WTC11 (cell line): ENCODE measurements at regions not wholly inside any gene's neighbourhood (a gene's known extent, or its start where the extent isn't known, plus 50 kb on each side); places are given as distances from the start of the nearest gene placed in this dataset.

Experiments
- ATAC-seq: fragments of 200-7000 bp; cut with Tn5 transposase; 2 replicates; pipeline ENCODE4 v1.10.0; 2021; ENCODE audit warnings: mild to moderate bottlenecking, moderate library complexity
- CTCF ChIA-PET: fragments of 300-600 bp; sonication (Branson Sonifier 250); formaldehyde crosslinking; loops from one replicate; lab custom pipeline; 2021; ENCODE audit warnings: antibody characterized with exemption; lab: Charles Lee
- POLR2A ChIA-PET: fragments of 350-600 bp; sonication (Branson Sonifier 250); formaldehyde crosslinking; loops from one replicate; lab custom pipeline; 2021; ENCODE audit warnings: antibody characterized with exemption; lab: Charles Lee
- DNase-seq: peaks from one replicate; pipeline ENCODE4 v3.0.0; 2021; ENCODE audit warnings: low spot score
- H3K27ac Mint-ChIP-seq: 2 replicates; pipeline ENCODE4 v1.8.0; 2021; ENCODE audit warnings: mixed read lengths
- H3K27me3 Mint-ChIP-seq: 2 replicates; pipeline ENCODE4 v1.8.0; 2021; ENCODE audit warnings: low read depth, mild to moderate bottlenecking, moderate library complexity, mixed read lengths
- H3K36me3 Mint-ChIP-seq: 2 replicates; pipeline ENCODE4 v1.8.0; 2021; ENCODE audit warnings: mixed read lengths
- H3K4me1 Mint-ChIP-seq: 2 replicates; pipeline ENCODE4 v1.8.0; 2022; ENCODE audit warnings: mixed read lengths
- H3K4me3 Mint-ChIP-seq: 2 replicates; pipeline ENCODE4 v1.8.0; 2021; ENCODE audit warnings: mild to moderate bottlenecking, moderate library complexity, mixed read lengths
- H3K9me3 Mint-ChIP-seq: 2 replicates; pipeline ENCODE4 v1.8.0; 2021; ENCODE audit warnings: mixed read lengths
- GABPB1 ChIP-seq: sonication (generic); formaldehyde crosslinking; IDR thresholded peaks from 2 replicates; pipeline ENCODE4 v1.8.1; 2023; ENCODE audit warnings: mild to moderate bottlenecking, missing genetic modification reagents
- GTF2I ChIP-seq: fragments of 250-450 bp; sonication (Bioruptor Pico); conservative IDR thresholded peaks from 2 replicates; pipeline ENCODE4 v1.4.0; 2021; ENCODE audit warnings: mild to moderate bottlenecking
- HMGA2 ChIP-seq: fragments of 250-450 bp; sonication (Bioruptor Pico); IDR thresholded peaks from 2 replicates; pipeline ENCODE4 v1.4.0; 2021; ENCODE audit warnings: mild to moderate bottlenecking, moderate library complexity
- IRF2 ChIP-seq: sonication (generic); formaldehyde crosslinking; IDR thresholded peaks from 2 replicates; pipeline ENCODE4 v1.8.0; 2022; ENCODE audit warnings: low read depth, missing genetic modification reagents, borderline replicate concordance
- NR1H2 ChIP-seq: sonication (generic); formaldehyde crosslinking; IDR thresholded peaks from 2 replicates; pipeline ENCODE4 v1.9.0; 2021; ENCODE audit warnings: mild to moderate bottlenecking, moderate library complexity, missing genetic modification reagents
- NR3C1 ChIP-seq: sonication (generic); formaldehyde crosslinking; conservative IDR thresholded peaks from 2 replicates; pipeline ENCODE4 v1.8.1; 2023; ENCODE audit warnings: low read depth, mild to moderate bottlenecking, missing genetic modification reagents
- RORB ChIP-seq: fragments of 250-450 bp; sonication (Bioruptor Pico); IDR thresholded peaks from 2 replicates; pipeline ENCODE4 v1.9.0; 2021; ENCODE audit warnings: mild to moderate bottlenecking
- SMAD3 ChIP-seq: sonication (generic); formaldehyde crosslinking; IDR thresholded peaks from 2 replicates; pipeline ENCODE4 v1.8.0; 2022; ENCODE audit warnings: missing genetic modification reagents, mild to moderate bottlenecking, borderline replicate concordance
- SP1 ChIP-seq: sonication (generic); formaldehyde crosslinking; conservative IDR thresholded peaks from 2 replicates; pipeline ENCODE4 v1.8.1; 2022; ENCODE audit warnings: missing genetic modification reagents
- TEAD4 ChIP-seq: sonication (generic); formaldehyde crosslinking; IDR thresholded peaks from 2 replicates; pipeline ENCODE4 v1.8.0; 2022; ENCODE audit warnings: mild to moderate bottlenecking, missing genetic modification reagents
- ZNF219 ChIP-seq: sonication (generic); formaldehyde crosslinking; IDR thresholded peaks from 2 replicates; pipeline ENCODE4 v1.8.0; 2023; ENCODE audit warnings: missing genetic modification reagents, mild to moderate bottlenecking, borderline replicate concordance
- ZNF671 ChIP-seq: fragments of 250-450 bp; sonication (Bioruptor Pico); IDR thresholded peaks from 2 replicates; pipeline ENCODE4 v1.8.0; 2021; ENCODE audit warnings: mild to moderate bottlenecking
- TF ChIP-seq, protein P1 (sequence below): sonication (generic); formaldehyde crosslinking; IDR thresholded peaks from 2 replicates; pipeline ENCODE4 v1.8.1; 2022; ENCODE audit warnings: low read depth, missing genetic modification reagents, borderline replicate concordance
- TF ChIP-seq, protein P2 (sequence below): sonication (generic); formaldehyde crosslinking; conservative IDR thresholded peaks from 2 replicates; pipeline ENCODE4 v1.8.1; 2022; ENCODE audit warnings: mild to moderate bottlenecking, missing genetic modification reagents
- TF ChIP-seq, protein P3 (sequence below): sonication (generic); formaldehyde crosslinking; IDR thresholded peaks from 2 replicates; pipeline ENCODE4 v1.8.1; 2022; ENCODE audit warnings: mild to moderate bottlenecking, moderate library complexity, missing genetic modification reagents
- TF ChIP-seq, protein P4 (sequence below): fragments of 250-450 bp; sonication (Bioruptor Pico); IDR thresholded peaks from 2 replicates; pipeline ENCODE4 v2.1.2; 2022; ENCODE audit warnings: mild to moderate bottlenecking, moderate library complexity
- TF ChIP-seq, protein P5 (sequence below): sonication (generic); formaldehyde crosslinking; IDR thresholded peaks from 2 replicates; pipeline ENCODE4 v1.8.0; 2022; ENCODE audit warnings: mild to moderate bottlenecking, missing genetic modification reagents
- TF ChIP-seq, protein P6 (sequence below): sonication (generic); formaldehyde crosslinking; IDR thresholded peaks from 2 replicates; pipeline ENCODE4 v1.8.0; 2023; ENCODE audit warnings: missing genetic modification reagents, mild to moderate bottlenecking, borderline replicate concordance
- TF ChIP-seq, protein P7 (sequence below): fragments of 250-450 bp; sonication (Bioruptor Pico); IDR thresholded peaks from 2 replicates; pipeline ENCODE4 v1.9.0; 2021; ENCODE audit warnings: mild to moderate bottlenecking

DNA sequence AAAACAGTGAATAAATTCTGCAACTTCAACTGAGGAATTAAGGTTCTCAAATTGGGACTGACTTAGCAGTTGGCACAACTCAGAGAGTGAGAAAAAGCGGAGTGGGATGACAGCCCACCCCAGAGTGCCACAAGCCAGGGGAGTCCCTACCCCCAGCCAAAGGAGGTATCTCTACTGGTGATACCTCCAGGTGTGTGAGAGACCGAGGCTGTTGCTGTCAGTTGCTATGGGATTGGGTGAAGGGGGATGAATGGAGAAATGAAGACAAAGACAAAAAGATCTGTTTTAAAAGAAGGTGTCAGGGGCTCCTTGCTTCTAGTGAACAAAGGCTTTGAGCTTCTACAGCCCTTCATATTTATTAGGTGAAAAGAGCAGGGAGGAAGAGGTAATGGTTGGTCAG is 71.4 kb upstream of the UGT2B10 start:
- H3K36me3 Mint-ChIP-seq, result no peaks in the 10 kb centered on the region; the same call in 1 of the 2 replicates
- ATAC-seq, result no peak
- H3K27me3 Mint-ChIP-seq, result no peaks in the 10 kb centered on the region
- H3K9me3 Mint-ChIP-seq, result peaks cover 15% of the 10 kb centered on the region
- TF ChIP-seq, protein P1, sequence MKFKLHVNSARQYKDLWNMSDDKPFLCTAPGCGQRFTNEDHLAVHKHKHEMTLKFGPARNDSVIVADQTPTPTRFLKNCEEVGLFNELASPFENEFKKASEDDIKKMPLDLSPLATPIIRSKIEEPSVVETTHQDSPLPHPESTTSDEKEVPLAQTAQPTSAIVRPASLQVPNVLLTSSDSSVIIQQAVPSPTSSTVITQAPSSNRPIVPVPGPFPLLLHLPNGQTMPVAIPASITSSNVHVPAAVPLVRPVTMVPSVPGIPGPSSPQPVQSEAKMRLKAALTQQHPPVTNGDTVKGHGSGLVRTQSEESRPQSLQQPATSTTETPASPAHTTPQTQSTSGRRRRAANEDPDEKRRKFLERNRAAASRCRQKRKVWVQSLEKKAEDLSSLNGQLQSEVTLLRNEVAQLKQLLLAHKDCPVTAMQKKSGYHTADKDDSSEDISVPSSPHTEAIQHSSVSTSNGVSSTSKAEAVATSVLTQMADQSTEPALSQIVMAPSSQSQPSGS (CRISPR knock-in tag), result no peak
- TF ChIP-seq TEAD4 (CRISPR knock-in tag), result no peak
- TF ChIP-seq, protein P2, sequence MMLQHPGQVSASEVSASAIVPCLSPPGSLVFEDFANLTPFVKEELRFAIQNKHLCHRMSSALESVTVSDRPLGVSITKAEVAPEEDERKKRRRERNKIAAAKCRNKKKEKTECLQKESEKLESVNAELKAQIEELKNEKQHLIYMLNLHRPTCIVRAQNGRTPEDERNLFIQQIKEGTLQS (CRISPR knock-in tag), result no peak
- no peak for TF ChIP-seq SP1 (CRISPR knock-in tag)
- DNase-seq, result no peak
- ChIA-PET POLR2A (no interaction called here), CTCF (no interaction called here)
- no peak overlapping the region for H3K27ac Mint-ChIP-seq
- H3K4me3 Mint-ChIP-seq, result no peak overlapping the region
- H3K4me1 Mint-ChIP-seq, result no peaks in the 10 kb centered on the region

DNA sequence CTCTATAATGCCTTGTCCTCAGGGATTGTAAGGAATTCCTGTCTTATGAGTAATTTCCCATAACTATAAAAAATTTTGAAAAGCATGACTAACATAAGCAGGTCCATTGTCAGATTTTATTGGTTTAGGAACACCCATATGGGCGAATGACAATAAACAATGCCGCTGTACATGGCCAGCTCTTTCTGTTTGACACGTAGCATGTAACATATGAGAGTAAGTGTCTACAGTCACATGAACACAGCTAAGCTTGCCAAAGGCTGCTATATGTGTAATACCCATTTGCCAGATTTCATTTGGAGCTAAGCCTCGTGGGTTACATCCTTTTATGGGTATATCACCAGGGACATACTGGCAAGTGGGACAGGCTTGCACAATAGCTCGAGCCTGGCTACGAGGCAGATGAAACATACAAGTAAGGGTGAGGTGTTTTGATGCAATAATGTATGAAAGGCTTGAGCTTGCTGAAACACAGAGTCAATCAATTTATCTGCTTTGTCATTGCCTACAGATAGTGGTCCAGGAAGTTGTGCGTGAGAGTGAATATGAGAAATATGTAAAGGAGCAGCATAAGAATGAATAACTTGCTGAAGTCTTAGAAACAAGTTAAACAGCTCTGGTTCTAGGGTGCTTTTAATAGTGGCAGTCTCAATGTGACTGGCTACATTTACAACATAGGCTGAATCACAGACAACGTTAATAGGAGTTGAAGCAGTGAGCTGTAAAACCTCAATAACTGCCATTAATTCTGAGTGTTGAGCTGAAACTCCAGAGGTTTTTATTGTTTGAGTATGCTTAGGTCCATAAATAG is 67.4 kb upstream of the UGT2B10 start:
- CTCF ChIA-PET, result no interaction called here
- H3K36me3 Mint-ChIP-seq, result no peaks in the 10 kb centered on the region
- POLR2A ChIA-PET, result no interaction called here
- no peak overlapping the region for H3K4me3 Mint-ChIP-seq
- H3K9me3 Mint-ChIP-seq, result peaks cover 7% of the 10 kb centered on the region
- H3K4me1 Mint-ChIP-seq, result no peaks in the 10 kb centered on the region
- ATAC-seq (no peak), DNase-seq (no peak)
- H3K27me3 Mint-ChIP-seq, result no peaks in the 10 kb centered on the region
- no peak overlapping the region for H3K27ac Mint-ChIP-seq
- TF ChIP-seq, protein P3, sequence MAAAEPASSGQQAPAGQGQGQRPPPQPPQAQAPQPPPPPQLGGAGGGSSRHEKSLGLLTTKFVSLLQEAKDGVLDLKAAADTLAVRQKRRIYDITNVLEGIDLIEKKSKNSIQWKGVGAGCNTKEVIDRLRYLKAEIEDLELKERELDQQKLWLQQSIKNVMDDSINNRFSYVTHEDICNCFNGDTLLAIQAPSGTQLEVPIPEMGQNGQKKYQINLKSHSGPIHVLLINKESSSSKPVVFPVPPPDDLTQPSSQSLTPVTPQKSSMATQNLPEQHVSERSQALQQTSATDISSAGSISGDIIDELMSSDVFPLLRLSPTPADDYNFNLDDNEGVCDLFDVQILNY, result no peak
- TF ChIP-seq IRF2, result no peak
- TF ChIP-seq, protein P4, sequence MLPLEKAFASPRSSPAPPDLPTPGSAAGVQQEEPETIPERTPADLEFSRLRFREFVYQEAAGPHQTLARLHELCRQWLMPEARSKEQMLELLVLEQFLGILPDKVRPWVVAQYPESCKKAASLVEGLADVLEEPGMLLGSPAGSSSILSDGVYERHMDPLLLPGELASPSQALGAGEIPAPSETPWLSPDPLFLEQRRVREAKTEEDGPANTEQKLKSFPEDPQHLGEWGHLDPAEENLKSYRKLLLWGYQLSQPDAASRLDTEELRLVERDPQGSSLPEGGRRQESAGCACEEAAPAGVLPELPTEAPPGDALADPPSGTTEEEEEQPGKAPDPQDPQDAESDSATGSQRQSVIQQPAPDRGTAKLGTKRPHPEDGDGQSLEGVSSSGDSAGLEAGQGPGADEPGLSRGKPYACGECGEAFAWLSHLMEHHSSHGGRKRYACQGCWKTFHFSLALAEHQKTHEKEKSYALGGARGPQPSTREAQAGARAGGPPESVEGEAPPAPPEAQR (CRISPR knock-in tag), result no peak
- no peak for TF ChIP-seq SMAD3 (CRISPR knock-in tag)
- TF ChIP-seq NR1H2 (CRISPR knock-in tag), result no peak
- TF ChIP-seq GABPB1, result no peak
- TF ChIP-seq ZNF671, result no peak
- TF ChIP-seq ZNF219 (CRISPR knock-in tag), result no peak
- TF ChIP-seq, protein P5, sequence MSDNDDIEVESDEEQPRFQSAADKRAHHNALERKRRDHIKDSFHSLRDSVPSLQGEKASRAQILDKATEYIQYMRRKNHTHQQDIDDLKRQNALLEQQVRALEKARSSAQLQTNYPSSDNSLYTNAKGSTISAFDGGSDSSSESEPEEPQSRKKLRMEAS (CRISPR knock-in tag), result no peak
- TF ChIP-seq NR3C1 (CRISPR knock-in tag), result no peak
- TF ChIP-seq, protein P1 (CRISPR knock-in tag), result no peak
- TF ChIP-seq, protein P6, sequence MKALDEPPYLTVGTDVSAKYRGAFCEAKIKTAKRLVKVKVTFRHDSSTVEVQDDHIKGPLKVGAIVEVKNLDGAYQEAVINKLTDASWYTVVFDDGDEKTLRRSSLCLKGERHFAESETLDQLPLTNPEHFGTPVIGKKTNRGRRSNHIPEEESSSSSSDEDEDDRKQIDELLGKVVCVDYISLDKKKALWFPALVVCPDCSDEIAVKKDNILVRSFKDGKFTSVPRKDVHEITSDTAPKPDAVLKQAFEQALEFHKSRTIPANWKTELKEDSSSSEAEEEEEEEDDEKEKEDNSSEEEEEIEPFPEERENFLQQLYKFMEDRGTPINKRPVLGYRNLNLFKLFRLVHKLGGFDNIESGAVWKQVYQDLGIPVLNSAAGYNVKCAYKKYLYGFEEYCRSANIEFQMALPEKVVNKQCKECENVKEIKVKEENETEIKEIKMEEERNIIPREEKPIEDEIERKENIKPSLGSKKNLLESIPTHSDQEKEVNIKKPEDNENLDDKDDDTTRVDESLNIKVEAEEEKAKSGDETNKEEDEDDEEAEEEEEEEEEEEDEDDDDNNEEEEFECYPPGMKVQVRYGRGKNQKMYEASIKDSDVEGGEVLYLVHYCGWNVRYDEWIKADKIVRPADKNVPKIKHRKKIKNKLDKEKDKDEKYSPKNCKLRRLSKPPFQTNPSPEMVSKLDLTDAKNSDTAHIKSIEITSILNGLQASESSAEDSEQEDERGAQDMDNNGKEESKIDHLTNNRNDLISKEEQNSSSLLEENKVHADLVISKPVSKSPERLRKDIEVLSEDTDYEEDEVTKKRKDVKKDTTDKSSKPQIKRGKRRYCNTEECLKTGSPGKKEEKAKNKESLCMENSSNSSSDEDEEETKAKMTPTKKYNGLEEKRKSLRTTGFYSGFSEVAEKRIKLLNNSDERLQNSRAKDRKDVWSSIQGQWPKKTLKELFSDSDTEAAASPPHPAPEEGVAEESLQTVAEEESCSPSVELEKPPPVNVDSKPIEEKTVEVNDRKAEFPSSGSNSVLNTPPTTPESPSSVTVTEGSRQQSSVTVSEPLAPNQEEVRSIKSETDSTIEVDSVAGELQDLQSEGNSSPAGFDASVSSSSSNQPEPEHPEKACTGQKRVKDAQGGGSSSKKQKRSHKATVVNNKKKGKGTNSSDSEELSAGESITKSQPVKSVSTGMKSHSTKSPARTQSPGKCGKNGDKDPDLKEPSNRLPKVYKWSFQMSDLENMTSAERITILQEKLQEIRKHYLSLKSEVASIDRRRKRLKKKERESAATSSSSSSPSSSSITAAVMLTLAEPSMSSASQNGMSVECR, result no peak
- no peak for TF ChIP-seq HMGA2 (CRISPR knock-in tag)
- no peak for TF ChIP-seq GTF2I (CRISPR knock-in tag)
- TF ChIP-seq, protein P7, sequence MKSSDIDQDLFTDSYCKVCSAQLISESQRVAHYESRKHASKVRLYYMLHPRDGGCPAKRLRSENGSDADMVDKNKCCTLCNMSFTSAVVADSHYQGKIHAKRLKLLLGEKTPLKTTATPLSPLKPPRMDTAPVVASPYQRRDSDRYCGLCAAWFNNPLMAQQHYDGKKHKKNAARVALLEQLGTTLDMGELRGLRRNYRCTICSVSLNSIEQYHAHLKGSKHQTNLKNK, result no peak
- TF ChIP-seq RORB (CRISPR knock-in tag), result no peak
